GM12878 (cell line): ENCODE measurements at regions not wholly inside any gene's neighbourhood (a gene's known extent, or its start where the extent isn't known, plus 50 kb on each side); places are given as distances from the start of the nearest gene placed in this dataset.

Experiments
- ATAC-seq: fragments of 200-7000 bp; cut with Tn5 transposase; 3 replicates; pipeline ENCODE4 v1.9.1; 2020; ENCODE audit warnings: mild to moderate bottlenecking, moderate library complexity
- BruUV-seq: library from RNA; stranded (reverse); fragments of 400-500 nt; replicated peaks from 2 replicates; lab custom pipeline; 2021; lab: Mats Ljungman, UMichigan
- CTCF ChIA-PET: fragments of 300-600 bp; sonication (Branson Sonifier 250); formaldehyde crosslinking; extraction: SDS; loops from one replicate; lab custom pipeline; 2021; ENCODE audit warnings: inconsistent platforms; lab: Yijun Ruan, JAX
- POLR2A ChIA-PET: fragments of 350-600 bp; formaldehyde crosslinking; extraction: SDS; loops from one replicate; lab custom pipeline; 2021; ENCODE audit warnings: inconsistent platforms; lab: Charles Lee
- RAD21 ChIA-PET: fragments of 300-600 bp; sonication (Branson Sonifier 250); formaldehyde crosslinking; loops from one replicate; lab custom pipeline; 2023; ENCODE audit warnings: antibody characterized with exemption; ENCODE audit not compliant: unreplicated experiment; lab: Charles Lee
- SMC1A ChIA-PET: fragments of 300-600 bp; sonication (Branson Sonifier 250); formaldehyde crosslinking; loops from one replicate; lab custom pipeline; 2023; ENCODE audit not compliant: unreplicated experiment, uncharacterized antibody; lab: Charles Lee
- DNase-seq: peaks from one replicate; pipeline ENCODE4 v3.0.0-alpha.2; 2011; ENCODE audit warnings: low read depth, low spot score
- FAIRE-seq: peaks from 3 replicates; lab custom pipeline; 2011; peaks lifted over from hg19 to GRCh38; lab: Jason Lieb, UNC
- H2AFZ ChIP-seq: 2 replicates; pipeline ENCODE4 v1.6.0; 2011; ENCODE audit warnings: low read depth, low read length, control low read depth; ENCODE audit not compliant: control insufficient read depth
- H3K27ac ChIP-seq: 2 replicates; pipeline ENCODE4 v1.5.1; 2011; ENCODE audit warnings: control low read depth; ENCODE audit not compliant: control insufficient read depth, insufficient read depth
- H3K27me3 ChIP-seq, 2 experiments: replicated peaks in 1 of 2; 2 replicates each; pipeline versions ENCODE4 v1.6.0 to v1.6.1; 2011; ENCODE audit warnings: low read length in 1 of 2; ENCODE audit not compliant: control insufficient read depth in 2 of 2, insufficient read depth in 2 of 2
- H3K36me3 ChIP-seq, 2 experiments: 2 replicates each; pipeline ENCODE4 v1.5.1; 2011; ENCODE audit warnings: low read length in 1 of 2; ENCODE audit not compliant: control insufficient read depth in 2 of 2, insufficient read depth in 2 of 2
- H3K4me1 ChIP-seq: 2 replicates; pipeline ENCODE4 v1.6.1; 2011; ENCODE audit warnings: mild to moderate bottlenecking, low read length, moderate library complexity, mixed read lengths; ENCODE audit not compliant: control insufficient read depth, insufficient read depth
- H3K4me2 ChIP-seq: 2 replicates; pipeline ENCODE4 v1.6.0; 2011; ENCODE audit warnings: control low read depth; ENCODE audit not compliant: control insufficient read depth, insufficient read depth
- H3K4me3 ChIP-seq: fragments of 200-600 bp; sonication (generic); 2 replicates; pipeline ENCODE4 v1.5.1; 2016
- H3K79me2 ChIP-seq: 2 replicates; pipeline ENCODE4 v1.6.0; 2011; ENCODE audit warnings: low read length; ENCODE audit not compliant: control insufficient read depth, insufficient read depth
- H3K9ac ChIP-seq: 2 replicates; pipeline ENCODE4 v1.8.0; 2011; ENCODE audit warnings: low read length, control low read depth, mixed read lengths; ENCODE audit not compliant: control insufficient read depth, insufficient read depth
- H3K9me3 ChIP-seq: replicated peaks from 3 replicates; pipeline ENCODE4 v1.5.1; 2011; ENCODE audit warnings: mild to moderate bottlenecking, low read length; ENCODE audit not compliant: control insufficient read depth, insufficient read depth
- H4K20me1 ChIP-seq: 2 replicates; pipeline ENCODE4 v1.6.0; 2011; ENCODE audit not compliant: control insufficient read depth, insufficient read depth
- ATF2 ChIP-seq: IDR thresholded peaks from 2 replicates; pipeline ENCODE4 v1.6.1; 2012; ENCODE audit warnings: low read length, inconsistent platforms
- CEBPB ChIP-seq, 2 experiments: fragments of 150-350 bp in 1 of 2; IDR thresholded peaks; 2 replicates each; pipeline ENCODE4 v1.6.1; 2012 to 2014; ENCODE audit warnings: low read depth in 2 of 2, low read length in 2 of 2, borderline replicate concordance in 1 of 2, inconsistent platforms in 1 of 2
- HSF1 ChIP-seq: fragments of 150-350 bp; IDR thresholded peaks from 2 replicates; pipeline ENCODE4 v1.6.1; 2014; ENCODE audit warnings: mild to moderate bottlenecking, low read depth, low read length
- IKZF1 ChIP-seq: fragments of 450-650 bp; conservative IDR thresholded peaks from 2 replicates; pipeline ENCODE4 v1.6.1; 2017; ENCODE audit warnings: antibody characterized with exemption, mild to moderate bottlenecking
- PAX8 ChIP-seq: fragments of 450-650 bp; IDR thresholded peaks from 2 replicates; pipeline ENCODE4 v1.6.1; 2017; ENCODE audit warnings: mild to moderate bottlenecking, moderate library complexity
- RELB ChIP-seq: fragments of 450-650 bp; IDR thresholded peaks from 2 replicates; pipeline ENCODE4 v1.6.1; 2017; ENCODE audit warnings: low read depth, mild to moderate bottlenecking, moderate library complexity
- SP1 ChIP-seq: IDR thresholded peaks from one replicate; pipeline ENCODE4 v1.6.1; 2011; ENCODE audit warnings: low read depth, low read length
- SPI1 ChIP-seq: IDR thresholded peaks from 2 replicates; pipeline ENCODE4 v1.6.1; 2011; ENCODE audit warnings: low read depth, mild to moderate bottlenecking, low read length, moderate library complexity, borderline replicate concordance; ENCODE audit not compliant: insufficient read depth
- SRF ChIP-seq, 2 experiments: IDR thresholded peaks; 2 replicates each; pipeline ENCODE4 v1.6.1; 2011; ENCODE audit warnings: low read depth in 2 of 2, low read length in 2 of 2, mild to moderate bottlenecking in 1 of 2, moderate library complexity in 1 of 2
- YBX1 ChIP-seq: fragments of 450-650 bp; IDR thresholded peaks from 2 replicates; pipeline ENCODE4 v1.6.1; 2016; ENCODE audit warnings: antibody characterized with exemption
- ZNF24 ChIP-seq: fragments of 450-650 bp; IDR thresholded peaks from 2 replicates; pipeline ENCODE4 v1.6.1; 2017; ENCODE audit warnings: antibody characterized with exemption, mild to moderate bottlenecking
- WGBS: methylation state at CpG from one replicate; pipeline ENCODE4 v1.1.6; 2016; ENCODE audit warnings: low lambda C conversion rate; ENCODE audit not compliant: insufficient replicate concordance, insufficient coverage; ENCODE audit errors: missing lambda C conversion rate; 5-methylcytosine and 5-hydroxymethylcytosine counted together
- in situ Hi-C: fragments of 300-500 bp; cut with MboI; formaldehyde crosslinking; loops from 9 replicates; pipeline ENCODE4 v1.14.3; 2018; ENCODE audit warnings: mixed read lengths
- intact Hi-C: fragments of 100-400 bp; cut with micrococcal nuclease; formaldehyde crosslinking; loops from one replicate; pipeline ENCODE4 v1.14.2; 2022; ENCODE audit not compliant: unreplicated experiment

- in situ Hi-C loops, result no loop called here
- 50% methylated on average over 6 of the region's 6 CpGs for WGBS
- RAD21 ChIA-PET, result interaction anchor here (1.1 kb wide), 1 partner anchor 479 kb away, joined by 3 read pairs; no protein-coding TSS in a partner anchor
Measured at GRCh38 chr13:53143757-53144339, 115.2 kb downstream of the OLFM4 start.

GRCh38 chr13:53144826-53145225 lies 116.2 kb downstream of the OLFM4 start:
- ATAC-seq (peak; percentile 43; the same call in 2 of the 3 replicates), DNase-seq (no peak), FAIRE-seq (no peak)
- no peaks in the 10 kb centered on the region for H4K20me1 ChIP-seq
- H3K4me3 ChIP-seq, result no peak overlapping the region
- ChIA-PET SMC1A (interaction anchor here (1.5 kb wide), 1 partner anchor 11 kb away, joined by 3 read pairs; no protein-coding TSS in a partner anchor), POLR2A (interaction anchor here (0.7 kb wide), 1 partner anchor 1761 kb away, joined by 6 read pairs; no protein-coding TSS in a partner anchor), CTCF (interaction anchor here (0.7 kb wide), 1 partner anchor 32 kb away, joined by 3 read pairs; no protein-coding TSS in a partner anchor), RAD21 (no interaction called here)
- no peaks in the 10 kb centered on the region for H3K4me1 ChIP-seq
- H3K27me3 ChIP-seq, result no peaks in the 10 kb centered on the region
- no peak overlapping the region for H3K4me2 ChIP-seq
- H3K27ac ChIP-seq, result no peak overlapping the region
- H3K9ac ChIP-seq, result no peak overlapping the region
- no peaks in the 10 kb centered on the region for H3K9me3 ChIP-seq
- intact Hi-C loops, result no loop called here
- TF ChIP-seq SRF (IDR thresholded peaks at IDR 0.05; ENCODE audit: low read depth in 2 of 2, low read length in 2 of 2), result no peak
- TF ChIP-seq RELB, result no peak
- no peak for TF ChIP-seq ZNF24
- no peak for TF ChIP-seq PAX8
- TF ChIP-seq IKZF1, result peak; percentile 45; the same call in 1 of the 2 replicates
- TF ChIP-seq SPI1, result 0 out of 2 replicates have a peak, but pooled peaks have one; percentile 33
- TF ChIP-seq HSF1, result no peak
- in situ Hi-C loops, result no loop called here
- WGBS, result 9% methylated on average over 5 of the region's 5 CpGs
- H3K79me2 ChIP-seq, result no peaks in the 10 kb centered on the region
- H3K36me3 ChIP-seq, result no peaks in the 10 kb centered on the region
- BruUV-seq, result no TSS peak
- no peak overlapping the region for H2AFZ ChIP-seq

More at GRCh38 chr13:53143757-53144339, 115.2 kb downstream of the OLFM4 start:
- POLR2A ChIA-PET, result no interaction called here
- Histone ChIP-seq H3K9me3 (no peaks in the 10 kb centered on the region), H4K20me1 (no peaks in the 10 kb centered on the region), H3K4me1 (no peaks in the 10 kb centered on the region), H3K4me2 (no peak overlapping the region), H3K27me3 (no peaks in the 10 kb centered on the region), H3K79me2 (no peaks in the 10 kb centered on the region), H3K4me3 (no peak overlapping the region), H2AFZ (no peak overlapping the region), H3K27ac (no peak overlapping the region), H3K36me3 (no peaks in the 10 kb centered on the region), H3K9ac (no peak overlapping the region)
- FAIRE-seq, result no peak
- no peak for DNase-seq
- TF ChIP-seq YBX1 (no peak), CEBPB (IDR thresholded peaks at IDR 0.05; ENCODE audit: borderline replicate concordance in 1 of 2, low read depth in 2 of 2, low read length in 2 of 2) (peak in 1 of 2 experiments; percentile 70; a peak in 1 of 4 replicates), ATF2 (no peak), SP1 (no peak)
- intact Hi-C loops, result no loop called here
- SMC1A ChIA-PET, result interaction anchor here (1.0 kb wide), 1 partner anchor 113 kb away, joined by 3 read pairs; no protein-coding TSS in a partner anchor
- BruUV-seq, result no TSS peak
- CTCF ChIA-PET, result no interaction called here
- no peak for ATAC-seq
